Left ventricle myocardium superior (tissue), 1 donor: ENCODE measurements at regions not wholly inside any gene's neighbourhood (a gene's known extent, or its start where the extent isn't known, plus 50 kb on each side); places are given as distances from the start of the nearest gene placed in this dataset.

ENCODE experiments used
- ATAC-seq: fragments of 200-7000 bp; cut with Tn5 transposase; one replicate; pipeline ENCODE4 v1.9.1; 2020; ENCODE audit warnings: mild to moderate bottlenecking, moderate library complexity
- DNase-seq: peaks from one replicate; pipeline ENCODE4 v3.0.0-alpha.2; 2020
- intact Hi-C: fragments of 100-400 bp; cut with micrococcal nuclease; formaldehyde crosslinking; loops from one replicate; pipeline ENCODE4 v1.11.0; 2022
- donor health status: DM: no; HTN: yes; CAD: no; lungs with severe emphysema.

GRCh38 chr12:87107270-87107669, 851.1 kb upstream of the MGAT4C start:
- intact Hi-C loops: no loop called here
- DNase-seq: no peak
- no peak for ATAC-seq

- ATAC-seq (no peak), DNase-seq (no peak)
- intact Hi-C loops: no loop called here
These were observed 839.9 kb upstream of the MGAT4C start for GRCh38 chr12:87096082-87096585.

GRCh38 chr12:87094356-87094755, 838.2 kb upstream of the MGAT4C start:
- ATAC-seq: no peak
- no peak for DNase-seq
- intact Hi-C loops: no loop called here

- intact Hi-C loops: no loop called here
- no peak for DNase-seq
- ATAC-seq: no peak
These were observed 836.2 kb upstream of the MGAT4C start for GRCh38 chr12:87092421-87092820.

- intact Hi-C loops: no loop called here
- no peak for DNase-seq
- no peak for ATAC-seq
These were observed 830.1 kb upstream of the MGAT4C start for GRCh38 chr12:87086118-87086891.

GRCh38 chr12:87085286-87085685, 829.1 kb upstream of the MGAT4C start:
- ATAC-seq: no peak
- DNase-seq: no peak
- intact Hi-C loops: no loop called here

GRCh38 chr12:87082756-87083155, 826.6 kb upstream of the MGAT4C start:
- DNase-seq (no peak), ATAC-seq (no peak)
- intact Hi-C loops: no loop called here

GRCh38 chr12:87074781-87075180, 818.6 kb upstream of the MGAT4C start:
- intact Hi-C loops: no loop called here
- DNase-seq (no peak), ATAC-seq (no peak)

GRCh38 chr12:87066326-87066725, 810.1 kb upstream of the MGAT4C start:
- intact Hi-C loops: no loop called here
- DNase-seq (no peak), ATAC-seq (no peak)

- DNase-seq (no peak), ATAC-seq (no peak)
- intact Hi-C loops: no loop called here
These were observed 803.0 kb upstream of the MGAT4C start for GRCh38 chr12:87059231-87059630.

GRCh38 chr12:87054226-87054625, 798.0 kb upstream of the MGAT4C start:
- ATAC-seq: no peak
- no peak for DNase-seq
- intact Hi-C loops: no loop called here

GRCh38 chr12:87051621-87052020, 795.4 kb upstream of the MGAT4C start:
- intact Hi-C loops: no loop called here
- ATAC-seq (no peak), DNase-seq (no peak)

GRCh38 chr12:87047691-87048090, 791.5 kb upstream of the MGAT4C start:
- intact Hi-C loops: no loop called here
- no peak for DNase-seq
- no peak for ATAC-seq

GRCh38 chr12:87039536-87039935, 783.3 kb upstream of the MGAT4C start:
- DNase-seq: no peak
- intact Hi-C loops: no loop called here
- ATAC-seq: no peak

GRCh38 chr12:87038098-87038497, 781.9 kb upstream of the MGAT4C start:
- ATAC-seq (no peak), DNase-seq (no peak)
- intact Hi-C loops: no loop called here

GRCh38 chr12:87025976-87026375, 769.8 kb upstream of the MGAT4C start:
- intact Hi-C loops: no loop called here
- DNase-seq (no peak), ATAC-seq (no peak)

- no peak for ATAC-seq
- DNase-seq: no peak
- intact Hi-C loops: no loop called here
These were observed 765.2 kb upstream of the MGAT4C start for GRCh38 chr12:87021400-87021799.

- DNase-seq (no peak), ATAC-seq (no peak)
- intact Hi-C loops: no loop called here
These were observed 763.9 kb upstream of the MGAT4C start for GRCh38 chr12:87020071-87020470.

GRCh38 chr12:87015352-87015751, 759.2 kb upstream of the MGAT4C start:
- ATAC-seq (no peak), DNase-seq (no peak)
- intact Hi-C loops: no loop called here

- intact Hi-C loops: no loop called here
- ATAC-seq (no peak), DNase-seq (no peak)
These were observed 752.7 kb upstream of the MGAT4C start for GRCh38 chr12:87008785-87009384.

GRCh38 chr12:87001102-87001501, 744.9 kb upstream of the MGAT4C start:
- ATAC-seq (no peak), DNase-seq (no peak)
- intact Hi-C loops: no loop called here
